OCI-LY3 (cell line): ENCODE measurements at regions not wholly inside any gene's neighbourhood (a gene's known extent, or its start where the extent isn't known, plus 50 kb on each side); places are given as distances from the start of the nearest gene placed in this dataset.

Experiments
- CTCF ChIP-seq: fragments of 200-600, 300-600 bp; sonication (generic); IDR thresholded peaks from 2 replicates; pipeline ENCODE4 v1.5.1; 2014; ENCODE audit warnings: antibody characterized with exemption, low read length, low read depth
- EZH2phosphoT487 ChIP-seq: fragments of 200-600 bp; shearing (Covaris generic); IDR thresholded peaks from 2 replicates; pipeline ENCODE4 v1.6.1; 2018; ENCODE audit warnings: antibody characterized with exemption, mixed run types, low read depth

GRCh38 chr15:69662645-69663000, 210.0 kb downstream of the RPLP1 start:
- no peak for TF ChIP-seq CTCF
- TF ChIP-seq EZH2phosphoT487: no peak
